ENCODE measurements at regions not wholly inside any gene's neighbourhood (a gene's known extent, or its start where the extent isn't known, plus 50 kb on each side); places are given as distances from the start of the nearest gene placed in this dataset.

DNA sequence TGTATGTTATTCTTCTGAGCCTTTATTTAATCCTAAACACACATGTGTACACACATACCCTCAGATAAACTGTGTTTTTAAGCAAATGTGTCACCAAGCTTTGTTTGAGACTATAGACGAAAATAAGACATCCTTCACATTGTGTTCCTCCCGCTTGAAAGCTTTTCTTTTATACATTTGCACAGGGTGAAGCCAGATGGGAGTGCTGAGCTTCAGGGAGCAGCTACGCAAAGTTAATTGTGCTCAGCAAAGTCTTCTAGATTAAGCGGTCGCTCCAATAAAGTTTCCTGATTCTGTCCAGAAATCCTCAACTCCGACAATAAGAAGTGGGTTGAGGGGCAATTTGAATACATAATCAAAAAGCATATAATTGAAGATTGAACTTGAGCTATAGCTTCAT, 117.2 kb upstream of the ARGLU1 start:
- H3K27ac ChIP-seq = no peak overlapping the region
- H3K4me3 ChIP-seq = no peak overlapping the region
- no peaks in the 10 kb centered on the region for H3K9me3 ChIP-seq
- no peak for TF ChIP-seq POLR2AphosphoS5 (IDR thresholded peaks at IDR 0.05)
- TF ChIP-seq EP300 (IDR thresholded peaks at IDR 0.05) = no peak
- TF ChIP-seq POLR2A (IDR thresholded peaks at IDR 0.05) = no peak
- no peak for TF ChIP-seq CTCF (IDR thresholded peaks at IDR 0.05)
- H3K4me1 ChIP-seq = no peaks in the 10 kb centered on the region
- 86% methylated on average over 6 of the region's 6 CpGs for WGBS
- no peaks in the 10 kb centered on the region for H3K36me3 ChIP-seq
- no peaks in the 10 kb centered on the region for H3K27me3 ChIP-seq
- DNase-seq (ENCODE audit: low spot score in 2 of 2) = no peak

DNA sequence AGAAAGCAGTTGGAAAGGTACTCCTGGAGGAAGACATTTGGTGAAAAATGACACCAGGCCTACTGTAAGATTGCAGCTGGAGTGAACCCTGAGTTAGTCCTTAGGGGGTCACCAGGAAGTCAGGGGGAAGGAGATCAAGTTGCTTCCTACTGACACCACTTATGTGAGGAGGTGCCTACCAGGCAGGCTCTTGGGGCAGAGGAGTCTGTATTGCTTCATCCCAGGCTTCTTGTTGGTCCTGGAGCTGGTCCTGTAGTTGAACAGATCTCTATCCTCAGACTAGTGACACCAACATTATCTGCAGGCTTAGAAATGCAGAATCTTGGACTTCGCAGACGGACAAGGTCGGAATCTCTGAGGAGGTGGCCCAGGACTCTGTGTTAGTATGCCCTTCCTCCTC, 116.0 kb upstream of the ARGLU1 start:
- Histone ChIP-seq H3K27me3 (no peaks in the 10 kb centered on the region), H3K9me3 (no peaks in the 10 kb centered on the region), H3K27ac (no peak overlapping the region), H3K4me1 (no peaks in the 10 kb centered on the region), H3K36me3 (no peaks in the 10 kb centered on the region), H3K4me3 (no peak overlapping the region)
- no peak for DNase-seq (ENCODE audit: low spot score in 2 of 2)
- WGBS = 93% methylated on average over 3 of the region's 3 CpGs
- TF ChIP-seq POLR2AphosphoS5 (IDR thresholded peaks at IDR 0.05) = no peak
- no peak for TF ChIP-seq EP300 (IDR thresholded peaks at IDR 0.05)

GRCh38 chr13:106683179-106683578, 115.2 kb upstream of the ARGLU1 start:
- Histone ChIP-seq H3K27ac (no peak overlapping the region), H3K4me1 (no peaks in the 10 kb centered on the region), H3K9me3 (no peaks in the 10 kb centered on the region), H3K4me3 (no peak overlapping the region), H3K27me3 (no peaks in the 10 kb centered on the region), H3K36me3 (no peaks in the 10 kb centered on the region)
- WGBS = 83% methylated on average over 8 of the region's 8 CpGs
- TF ChIP-seq POLR2AphosphoS5 (IDR thresholded peaks at IDR 0.05) (no peak), EP300 (IDR thresholded peaks at IDR 0.05) (no peak), CTCF (IDR thresholded peaks at IDR 0.05) (no peak), POLR2A (IDR thresholded peaks at IDR 0.05) (no peak)
- no peak for DNase-seq (ENCODE audit: low spot score in 2 of 2)

DNA sequence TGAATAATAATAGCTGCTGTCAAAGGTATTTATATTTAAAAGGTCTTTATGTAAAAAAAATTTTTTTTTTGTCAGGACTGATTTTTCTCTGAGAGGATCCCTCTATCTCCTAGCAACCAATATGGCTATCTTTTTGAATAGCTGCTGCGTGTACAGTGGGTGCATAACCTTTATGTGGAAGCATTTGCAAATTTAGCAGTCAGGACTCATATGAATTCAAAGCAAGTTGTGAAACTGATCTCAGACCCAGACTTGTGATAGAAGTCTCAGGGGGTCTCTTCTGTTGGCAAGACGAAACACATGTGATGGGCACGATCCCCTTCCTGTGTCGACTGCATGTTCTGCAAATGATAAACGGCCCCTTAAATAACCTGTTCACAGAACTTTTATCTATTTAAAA, 114.1 kb upstream of the ARGLU1 start:
- Histone ChIP-seq H3K4me3 (no peak overlapping the region), H3K36me3 (no peaks in the 10 kb centered on the region), H3K27ac (no peak overlapping the region), H3K27me3 (no peaks in the 10 kb centered on the region), H3K9me3 (no peaks in the 10 kb centered on the region), H3K4me1 (no peaks in the 10 kb centered on the region)
- DNase-seq (ENCODE audit: low spot score in 2 of 2) = no peak
- TF ChIP-seq CTCF (IDR thresholded peaks at IDR 0.05) (no peak), POLR2A (IDR thresholded peaks at IDR 0.05) (no peak), EP300 (IDR thresholded peaks at IDR 0.05) (no peak), POLR2AphosphoS5 (IDR thresholded peaks at IDR 0.05) (no peak)
- 53% methylated on average over 5 of the region's 5 CpGs for WGBS

DNA sequence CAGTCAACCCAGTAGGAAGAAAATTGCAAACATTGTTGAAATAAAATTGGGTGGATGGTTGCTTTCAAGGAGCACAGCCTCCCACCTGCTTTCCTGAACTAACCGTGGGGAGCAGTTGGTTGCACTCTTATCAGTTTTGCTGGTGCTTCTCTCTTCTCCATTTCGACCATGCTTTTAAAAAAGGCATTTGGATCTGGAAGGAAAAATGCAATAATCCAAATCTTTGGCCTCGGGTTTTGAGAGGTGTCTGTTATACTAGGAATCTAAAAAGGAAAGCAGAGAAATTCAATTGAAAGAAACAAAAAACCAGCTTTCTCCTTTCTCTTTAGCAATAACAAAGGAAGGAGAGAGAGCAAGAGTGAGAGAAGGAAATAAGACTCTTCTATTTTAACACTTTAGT, 113.6 kb upstream of the ARGLU1 start:
- no peak for TF ChIP-seq POLR2AphosphoS5 (IDR thresholded peaks at IDR 0.05)
- no peak for TF ChIP-seq CTCF (IDR thresholded peaks at IDR 0.05)
- TF ChIP-seq EP300 (IDR thresholded peaks at IDR 0.05) = no peak
- no peak for TF ChIP-seq POLR2A (IDR thresholded peaks at IDR 0.05)
- Histone ChIP-seq H3K27ac (no peak overlapping the region), H3K36me3 (no peaks in the 10 kb centered on the region), H3K4me1 (no peaks in the 10 kb centered on the region), H3K27me3 (no peaks in the 10 kb centered on the region), H3K4me3 (no peak overlapping the region), H3K9me3 (no peaks in the 10 kb centered on the region)
- no peak for DNase-seq (ENCODE audit: low spot score in 2 of 2)
- WGBS = 58% methylated on average over 3 of the region's 3 CpGs

- H3K27me3 ChIP-seq = no peaks in the 10 kb centered on the region
- H3K27ac ChIP-seq = no peak overlapping the region
- 65% methylated on average over 7 of the region's 7 CpGs for WGBS
- no peak for DNase-seq (ENCODE audit: low spot score in 2 of 2)
- no peaks in the 10 kb centered on the region for H3K9me3 ChIP-seq
- no peaks in the 10 kb centered on the region for H3K36me3 ChIP-seq
- H3K4me1 ChIP-seq = no peaks in the 10 kb centered on the region
- TF ChIP-seq POLR2A (IDR thresholded peaks at IDR 0.05) (no peak), POLR2AphosphoS5 (IDR thresholded peaks at IDR 0.05) (no peak), EP300 (IDR thresholded peaks at IDR 0.05) (no peak), CTCF (IDR thresholded peaks at IDR 0.05) (no peak)
- H3K4me3 ChIP-seq = no peak overlapping the region
Observed at GRCh38 chr13:106680796-106681472, 113.0 kb upstream of the ARGLU1 start.
